ENCODE measurements at regions not wholly inside any gene's neighbourhood (a gene's known extent, or its start where the extent isn't known, plus 50 kb on each side); places are given as distances from the start of the nearest gene placed in this dataset.

GRCh38 chr22:48376936-48377712, 1450.5 kb downstream of the BRD1 start:
- DNase-seq: no peak

GRCh38 chr22:48376428-48376827, 1451.2 kb downstream of the BRD1 start:
- DNase-seq: no peak

GRCh38 chr22:48373626-48374173, 1454.0 kb downstream of the BRD1 start:
- no peak for DNase-seq

GRCh38 chr22:48372390-48372789, 1455.3 kb downstream of the BRD1 start:
- DNase-seq: no peak

- no peak for DNase-seq
Measured at GRCh38 chr22:48371391-48371790, 1456.3 kb downstream of the BRD1 start.

GRCh38 chr22:48370508-48371325, 1457.0 kb downstream of the BRD1 start:
- no peak for DNase-seq

GRCh38 chr22:48369789-48370507, 1457.7 kb downstream of the BRD1 start:
- no peak for DNase-seq

- no peak for DNase-seq
Measured at GRCh38 chr22:48368975-48369525, 1458.6 kb downstream of the BRD1 start.

- no peak for DNase-seq
Measured at GRCh38 chr22:48367731-48368130, 1459.9 kb downstream of the BRD1 start.

- DNase-seq: no peak
Measured at GRCh38 chr22:48366591-48366990, 1461.1 kb downstream of the BRD1 start.

- DNase-seq: no peak
Measured at GRCh38 chr22:48366056-48366455, 1461.6 kb downstream of the BRD1 start.

GRCh38 chr22:48365386-48365785, 1462.3 kb downstream of the BRD1 start:
- DNase-seq: no peak

- DNase-seq: no peak
Measured at GRCh38 chr22:48362721-48363404, 1464.8 kb downstream of the BRD1 start.

- DNase-seq: no peak
Measured at GRCh38 chr22:48361099-48361639, 1466.5 kb downstream of the BRD1 start.

GRCh38 chr22:48359613-48359965, 1468.1 kb downstream of the BRD1 start:
- no peak for DNase-seq

GRCh38 chr22:48358886-48359612, 1468.6 kb downstream of the BRD1 start:
- no peak for DNase-seq

- no peak for DNase-seq
Measured at GRCh38 chr22:48357961-48358360, 1469.7 kb downstream of the BRD1 start.

GRCh38 chr22:48357196-48357595, 1470.5 kb downstream of the BRD1 start:
- DNase-seq: no peak

- no peak for DNase-seq
Measured at GRCh38 chr22:48356731-48357130, 1470.9 kb downstream of the BRD1 start.

GRCh38 chr22:48354096-48354495, 1473.6 kb downstream of the BRD1 start:
- no peak for DNase-seq
